ENCODE measurements at regions not wholly inside any gene's neighbourhood (a gene's known extent, or its start where the extent isn't known, plus 50 kb on each side); places are given as distances from the start of the nearest gene placed in this dataset.

GRCh38 chr11:96783311-96783710 is 393.5 kb downstream of the JRKL start:
- no peaks in the 10 kb centered on the region for H3K4me1 ChIP-seq (ENCODE audit: control insufficient read depth in 2 of 2, insufficient read depth in 2 of 2, low read length in 2 of 2)
- WGBS = 95% methylated on average over 3 of the region's 3 CpGs
- no peak overlapping the region for H3K4me3 ChIP-seq (ENCODE audit: low read length in 2 of 2)
- H3K9me3 ChIP-seq (ENCODE audit: control insufficient read depth in 2 of 2, insufficient read depth in 1 of 2, low read length in 1 of 2) = no peaks in the 10 kb centered on the region
- no peak overlapping the region for H3K27ac ChIP-seq (ENCODE audit: low read depth in 1 of 2, low read length in 1 of 2)
- H3K27me3 ChIP-seq (ENCODE audit: control insufficient read depth in 2 of 2, insufficient read depth in 1 of 2, low read length in 1 of 2) = no peaks in the 10 kb centered on the region
- no peak for DNase-seq (ENCODE audit: low read depth in 6 of 9, low spot score in 9 of 9)
- no peaks in the 10 kb centered on the region for H3K36me3 ChIP-seq (ENCODE audit: control insufficient read depth in 2 of 2, insufficient read depth in 2 of 2, low read length in 1 of 2)

GRCh38 chr11:96785073-96785472 is 395.3 kb downstream of the JRKL start:
- H3K9me3 ChIP-seq (ENCODE audit: control insufficient read depth in 2 of 2, insufficient read depth in 1 of 2, low read length in 1 of 2) = no peaks in the 10 kb centered on the region
- no peak overlapping the region for H3K4me3 ChIP-seq (ENCODE audit: low read length in 2 of 2)
- WGBS = 94% methylated on average over 4 of the region's 4 CpGs
- no peaks in the 10 kb centered on the region for H3K4me1 ChIP-seq (ENCODE audit: control insufficient read depth in 2 of 2, insufficient read depth in 2 of 2, low read length in 2 of 2)
- H3K36me3 ChIP-seq (ENCODE audit: control insufficient read depth in 2 of 2, insufficient read depth in 2 of 2, low read length in 1 of 2) = no peaks in the 10 kb centered on the region
- H3K27ac ChIP-seq (ENCODE audit: low read depth in 1 of 2, low read length in 1 of 2) = no peak overlapping the region
- DNase-seq (ENCODE audit: low read depth in 6 of 9, low spot score in 9 of 9) = no peak
- H3K27me3 ChIP-seq (ENCODE audit: control insufficient read depth in 2 of 2, insufficient read depth in 1 of 2, low read length in 1 of 2) = no peaks in the 10 kb centered on the region

- Histone ChIP-seq H3K4me1 (ENCODE audit: control insufficient read depth in 2 of 2, insufficient read depth in 2 of 2, low read length in 2 of 2) (no peaks in the 10 kb centered on the region), H3K27ac (ENCODE audit: low read depth in 1 of 2, low read length in 1 of 2) (no peak overlapping the region), H3K4me3 (ENCODE audit: low read length in 2 of 2) (no peak overlapping the region), H3K27me3 (ENCODE audit: control insufficient read depth in 2 of 2, insufficient read depth in 1 of 2, low read length in 1 of 2) (no peaks in the 10 kb centered on the region), H3K36me3 (ENCODE audit: control insufficient read depth in 2 of 2, insufficient read depth in 2 of 2, low read length in 1 of 2) (no peaks in the 10 kb centered on the region), H3K9me3 (ENCODE audit: control insufficient read depth in 2 of 2, insufficient read depth in 1 of 2, low read length in 1 of 2) (peaks cover 0 to 4% of the 10 kb centered on the region in 2 donors)
- DNase-seq (ENCODE audit: low read depth in 6 of 9, low spot score in 9 of 9) = no peak
- WGBS = 93% methylated on average over 2 of the region's 2 CpGs
Measured at GRCh38 chr11:96794152-96794551, 404.3 kb downstream of the JRKL start.

- no peaks in the 10 kb centered on the region for H3K9me3 ChIP-seq (ENCODE audit: control insufficient read depth in 2 of 2, insufficient read depth in 1 of 2, low read length in 1 of 2)
- H3K4me1 ChIP-seq (ENCODE audit: control insufficient read depth in 2 of 2, insufficient read depth in 2 of 2, low read length in 2 of 2) = no peaks in the 10 kb centered on the region
- H3K27me3 ChIP-seq (ENCODE audit: control insufficient read depth in 2 of 2, insufficient read depth in 1 of 2, low read length in 1 of 2) = no peaks in the 10 kb centered on the region
- no peak overlapping the region for H3K4me3 ChIP-seq (ENCODE audit: low read length in 2 of 2)
- no peak overlapping the region for H3K27ac ChIP-seq (ENCODE audit: low read depth in 1 of 2, low read length in 1 of 2)
- H3K36me3 ChIP-seq (ENCODE audit: control insufficient read depth in 2 of 2, insufficient read depth in 2 of 2, low read length in 1 of 2) = no peaks in the 10 kb centered on the region
- WGBS = 77% methylated on average over 1 of the region's 1 CpG
- no peak for DNase-seq (ENCODE audit: low read depth in 6 of 9, low spot score in 9 of 9)
Measured at GRCh38 chr11:96798445-96798844, 408.6 kb downstream of the JRKL start.

- Histone ChIP-seq H3K4me1 (ENCODE audit: control insufficient read depth in 2 of 2, insufficient read depth in 2 of 2, low read length in 2 of 2) (no peaks in the 10 kb centered on the region), H3K36me3 (ENCODE audit: control insufficient read depth in 2 of 2, insufficient read depth in 2 of 2, low read length in 1 of 2) (no peaks in the 10 kb centered on the region), H3K4me3 (ENCODE audit: low read length in 2 of 2) (no peak overlapping the region), H3K27ac (ENCODE audit: low read depth in 1 of 2, low read length in 1 of 2) (no peak overlapping the region), H3K9me3 (ENCODE audit: control insufficient read depth in 2 of 2, insufficient read depth in 1 of 2, low read length in 1 of 2) (no peaks in the 10 kb centered on the region), H3K27me3 (ENCODE audit: control insufficient read depth in 2 of 2, insufficient read depth in 1 of 2, low read length in 1 of 2) (no peaks in the 10 kb centered on the region)
- no peak for DNase-seq (ENCODE audit: low read depth in 6 of 9, low spot score in 9 of 9)
- 90% methylated on average over 3 of the region's 3 CpGs for WGBS
Measured at GRCh38 chr11:96815236-96815635, 425.4 kb downstream of the JRKL start.

GRCh38 chr11:96817482-96818399 is 427.9 kb downstream of the JRKL start:
- no peaks in the 10 kb centered on the region for H3K9me3 ChIP-seq (ENCODE audit: control insufficient read depth in 2 of 2, insufficient read depth in 1 of 2, low read length in 1 of 2)
- H3K27me3 ChIP-seq (ENCODE audit: control insufficient read depth in 2 of 2, insufficient read depth in 1 of 2, low read length in 1 of 2) = no peaks in the 10 kb centered on the region
- H3K27ac ChIP-seq (ENCODE audit: low read depth in 1 of 2, low read length in 1 of 2) = no peak overlapping the region
- H3K4me3 ChIP-seq (ENCODE audit: low read length in 2 of 2) = no peak overlapping the region
- H3K4me1 ChIP-seq (ENCODE audit: control insufficient read depth in 2 of 2, insufficient read depth in 2 of 2, low read length in 2 of 2) = no peaks in the 10 kb centered on the region
- H3K36me3 ChIP-seq (ENCODE audit: control insufficient read depth in 2 of 2, insufficient read depth in 2 of 2, low read length in 1 of 2) = no peaks in the 10 kb centered on the region
- DNase-seq (ENCODE audit: low read depth in 6 of 9, low spot score in 9 of 9) = no peak
- 80% methylated on average over 3 of the region's 3 CpGs for WGBS

GRCh38 chr11:96827164-96827563 is 437.4 kb downstream of the JRKL start:
- Histone ChIP-seq H3K4me3 (ENCODE audit: low read length in 2 of 2) (no peak overlapping the region), H3K36me3 (ENCODE audit: control insufficient read depth in 2 of 2, insufficient read depth in 2 of 2, low read length in 1 of 2) (no peaks in the 10 kb centered on the region), H3K27me3 (ENCODE audit: control insufficient read depth in 2 of 2, insufficient read depth in 1 of 2, low read length in 1 of 2) (no peaks in the 10 kb centered on the region), H3K27ac (ENCODE audit: low read depth in 1 of 2, low read length in 1 of 2) (no peak overlapping the region), H3K4me1 (ENCODE audit: control insufficient read depth in 2 of 2, insufficient read depth in 2 of 2, low read length in 2 of 2) (no peaks in the 10 kb centered on the region), H3K9me3 (ENCODE audit: control insufficient read depth in 2 of 2, insufficient read depth in 1 of 2, low read length in 1 of 2) (no peaks in the 10 kb centered on the region)
- 86% methylated on average over 4 of the region's 4 CpGs for WGBS
- DNase-seq (ENCODE audit: low read depth in 6 of 9, low spot score in 9 of 9) = no peak

GRCh38 chr11:96841792-96842191 is 452.0 kb downstream of the JRKL start:
- WGBS = 93% methylated on average over 2 of the region's 2 CpGs
- Histone ChIP-seq H3K36me3 (ENCODE audit: control insufficient read depth in 2 of 2, insufficient read depth in 2 of 2, low read length in 1 of 2) (no peaks in the 10 kb centered on the region), H3K4me1 (ENCODE audit: control insufficient read depth in 2 of 2, insufficient read depth in 2 of 2, low read length in 2 of 2) (no peaks in the 10 kb centered on the region), H3K4me3 (ENCODE audit: low read length in 2 of 2) (no peak overlapping the region), H3K9me3 (ENCODE audit: control insufficient read depth in 2 of 2, insufficient read depth in 1 of 2, low read length in 1 of 2) (no peaks in the 10 kb centered on the region), H3K27ac (ENCODE audit: low read depth in 1 of 2, low read length in 1 of 2) (no peak overlapping the region), H3K27me3 (ENCODE audit: control insufficient read depth in 2 of 2, insufficient read depth in 1 of 2, low read length in 1 of 2) (no peaks in the 10 kb centered on the region)
- DNase-seq (ENCODE audit: low read depth in 6 of 9, low spot score in 9 of 9) = no peak

GRCh38 chr11:96842731-96843130 is 452.9 kb downstream of the JRKL start:
- no peak overlapping the region for H3K27ac ChIP-seq (ENCODE audit: low read depth in 1 of 2, low read length in 1 of 2)
- no peaks in the 10 kb centered on the region for H3K4me1 ChIP-seq (ENCODE audit: control insufficient read depth in 2 of 2, insufficient read depth in 2 of 2, low read length in 2 of 2)
- H3K4me3 ChIP-seq (ENCODE audit: low read length in 2 of 2) = no peak overlapping the region
- no peaks in the 10 kb centered on the region for H3K9me3 ChIP-seq (ENCODE audit: control insufficient read depth in 2 of 2, insufficient read depth in 1 of 2, low read length in 1 of 2)
- WGBS = 100% methylated on average over 1 of the region's 1 CpG
- no peaks in the 10 kb centered on the region for H3K36me3 ChIP-seq (ENCODE audit: control insufficient read depth in 2 of 2, insufficient read depth in 2 of 2, low read length in 1 of 2)
- no peaks in the 10 kb centered on the region for H3K27me3 ChIP-seq (ENCODE audit: control insufficient read depth in 2 of 2, insufficient read depth in 1 of 2, low read length in 1 of 2)
- no peak for DNase-seq (ENCODE audit: low read depth in 6 of 9, low spot score in 9 of 9)
